Neural cell (in vitro differentiated cells): ENCODE measurements at regions not wholly inside any gene's neighbourhood (a gene's known extent, or its start where the extent isn't known, plus 50 kb on each side); places are given as distances from the start of the nearest gene placed in this dataset.

Experiments used
- EP300 ChIP-seq: fragments of 450-650 bp; conservative IDR thresholded peaks from 2 replicates; pipeline ENCODE4 v1.6.1; 2014; ENCODE audit warnings: antibody characterized with exemption, mild to moderate bottlenecking, moderate library complexity; ENCODE audit not compliant: poor library complexity, severe bottlenecking
- EZH2 ChIP-seq: fragments of 200-600, 300-800 bp; shearing (Covaris generic), sonication (generic); IDR thresholded peaks from 2 replicates; pipeline ENCODE4 v1.6.1; 2014; ENCODE audit warnings: antibody characterized with exemption, low read length, borderline replicate concordance, mild to moderate bottlenecking; ENCODE audit not compliant: insufficient read depth, poor library complexity, severe bottlenecking
- MXI1 ChIP-seq: fragments of 450-650 bp; conservative IDR thresholded peaks from 2 replicates; pipeline ENCODE4 v1.6.1; 2014; ENCODE audit warnings: antibody characterized with exemption, mild to moderate bottlenecking; ENCODE audit not compliant: poor library complexity, severe bottlenecking
- POLR2AphosphoS5 ChIP-seq: IDR thresholded peaks from 2 replicates; pipeline ENCODE4 v1.6.1; 2012
- SMC3 ChIP-seq: fragments of 450-650 bp; conservative IDR thresholded peaks from 2 replicates; pipeline ENCODE4 v1.6.1; 2014; ENCODE audit warnings: antibody characterized with exemption, mild to moderate bottlenecking, moderate library complexity; ENCODE audit not compliant: poor library complexity
- TF ChIP-seq, protein P1 (sequence below): IDR thresholded peaks from 2 replicates; pipeline ENCODE4 v1.6.1; 2012; ENCODE audit warnings: borderline replicate concordance
- TF ChIP-seq, protein P2 (sequence below): fragments of 450-650 bp; IDR thresholded peaks from 2 replicates; pipeline ENCODE4 v1.5.1; 2014; ENCODE audit warnings: antibody characterized with exemption, mild to moderate bottlenecking, moderate library complexity; ENCODE audit not compliant: poor library complexity, severe bottlenecking

DNA sequence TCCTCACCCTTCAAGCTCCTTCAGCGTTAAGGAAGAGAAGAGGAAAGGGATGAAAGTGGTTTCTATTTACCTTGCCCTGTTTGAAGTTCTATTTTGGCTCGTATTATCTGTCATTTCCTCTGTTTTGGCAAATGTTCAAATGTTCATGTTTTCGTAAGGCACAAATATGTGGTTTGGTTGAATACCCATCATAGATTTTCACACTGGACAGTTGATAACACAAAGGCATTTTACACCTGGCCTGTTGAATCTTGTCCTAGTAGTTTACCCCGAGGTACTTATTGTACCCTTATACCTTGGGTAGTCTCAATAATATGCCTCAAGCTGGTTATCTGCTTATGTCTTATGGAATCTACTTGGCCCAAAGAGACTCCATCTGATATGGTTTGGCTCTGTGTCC is 706.9 kb downstream of the METTL15 start:
- TF ChIP-seq EP300 (no peak), SMC3 (no peak), POLR2AphosphoS5 (no peak), EZH2 (no peak), MXI1 (no peak)
- TF ChIP-seq, protein P1, sequence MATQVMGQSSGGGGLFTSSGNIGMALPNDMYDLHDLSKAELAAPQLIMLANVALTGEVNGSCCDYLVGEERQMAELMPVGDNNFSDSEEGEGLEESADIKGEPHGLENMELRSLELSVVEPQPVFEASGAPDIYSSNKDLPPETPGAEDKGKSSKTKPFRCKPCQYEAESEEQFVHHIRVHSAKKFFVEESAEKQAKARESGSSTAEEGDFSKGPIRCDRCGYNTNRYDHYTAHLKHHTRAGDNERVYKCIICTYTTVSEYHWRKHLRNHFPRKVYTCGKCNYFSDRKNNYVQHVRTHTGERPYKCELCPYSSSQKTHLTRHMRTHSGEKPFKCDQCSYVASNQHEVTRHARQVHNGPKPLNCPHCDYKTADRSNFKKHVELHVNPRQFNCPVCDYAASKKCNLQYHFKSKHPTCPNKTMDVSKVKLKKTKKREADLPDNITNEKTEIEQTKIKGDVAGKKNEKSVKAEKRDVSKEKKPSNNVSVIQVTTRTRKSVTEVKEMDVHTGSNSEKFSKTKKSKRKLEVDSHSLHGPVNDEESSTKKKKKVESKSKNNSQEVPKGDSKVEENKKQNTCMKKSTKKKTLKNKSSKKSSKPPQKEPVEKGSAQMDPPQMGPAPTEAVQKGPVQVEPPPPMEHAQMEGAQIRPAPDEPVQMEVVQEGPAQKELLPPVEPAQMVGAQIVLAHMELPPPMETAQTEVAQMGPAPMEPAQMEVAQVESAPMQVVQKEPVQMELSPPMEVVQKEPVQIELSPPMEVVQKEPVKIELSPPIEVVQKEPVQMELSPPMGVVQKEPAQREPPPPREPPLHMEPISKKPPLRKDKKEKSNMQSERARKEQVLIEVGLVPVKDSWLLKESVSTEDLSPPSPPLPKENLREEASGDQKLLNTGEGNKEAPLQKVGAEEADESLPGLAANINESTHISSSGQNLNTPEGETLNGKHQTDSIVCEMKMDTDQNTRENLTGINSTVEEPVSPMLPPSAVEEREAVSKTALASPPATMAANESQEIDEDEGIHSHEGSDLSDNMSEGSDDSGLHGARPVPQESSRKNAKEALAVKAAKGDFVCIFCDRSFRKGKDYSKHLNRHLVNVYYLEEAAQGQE: no peak
- TF ChIP-seq, protein P2, sequence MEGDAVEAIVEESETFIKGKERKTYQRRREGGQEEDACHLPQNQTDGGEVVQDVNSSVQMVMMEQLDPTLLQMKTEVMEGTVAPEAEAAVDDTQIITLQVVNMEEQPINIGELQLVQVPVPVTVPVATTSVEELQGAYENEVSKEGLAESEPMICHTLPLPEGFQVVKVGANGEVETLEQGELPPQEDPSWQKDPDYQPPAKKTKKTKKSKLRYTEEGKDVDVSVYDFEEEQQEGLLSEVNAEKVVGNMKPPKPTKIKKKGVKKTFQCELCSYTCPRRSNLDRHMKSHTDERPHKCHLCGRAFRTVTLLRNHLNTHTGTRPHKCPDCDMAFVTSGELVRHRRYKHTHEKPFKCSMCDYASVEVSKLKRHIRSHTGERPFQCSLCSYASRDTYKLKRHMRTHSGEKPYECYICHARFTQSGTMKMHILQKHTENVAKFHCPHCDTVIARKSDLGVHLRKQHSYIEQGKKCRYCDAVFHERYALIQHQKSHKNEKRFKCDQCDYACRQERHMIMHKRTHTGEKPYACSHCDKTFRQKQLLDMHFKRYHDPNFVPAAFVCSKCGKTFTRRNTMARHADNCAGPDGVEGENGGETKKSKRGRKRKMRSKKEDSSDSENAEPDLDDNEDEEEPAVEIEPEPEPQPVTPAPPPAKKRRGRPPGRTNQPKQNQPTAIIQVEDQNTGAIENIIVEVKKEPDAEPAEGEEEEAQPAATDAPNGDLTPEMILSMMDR: no peak
